LNCaP clone FGC (cell line): ENCODE measurements at regions not wholly inside any gene's neighbourhood (a gene's known extent, or its start where the extent isn't known, plus 50 kb on each side); places are given as distances from the start of the nearest gene placed in this dataset.
A peak's percentile ranks its signal among the peaks of the same experiment; 100 is the strongest.

Experiments
- DNase-seq: peaks from one replicate; pipeline ENCODE4 v3.0.0-alpha.2; 2011; ENCODE audit warnings: low read depth
- H3K4me3 ChIP-seq: 2 replicates; pipeline ENCODE4 v1.5.1; 2011; ENCODE audit warnings: mild to moderate bottlenecking, low read depth, low read length, control low read depth
- CTCF ChIP-seq: IDR thresholded peaks from 2 replicates; pipeline ENCODE4 v1.5.1; 2012; ENCODE audit warnings: mild to moderate bottlenecking; ENCODE audit not compliant: control insufficient read depth, insufficient read depth; ENCODE audit errors: extremely low read depth

- no peak for DNase-seq
- no peak overlapping the region for H3K4me3 ChIP-seq
Measured at GRCh38 chr2:2985020-2985419, 392.6 kb downstream of the EIPR1 start.

GRCh38 chr2:2981000-2981399, 396.6 kb downstream of the EIPR1 start:
- H3K4me3 ChIP-seq: no peak overlapping the region
- TF ChIP-seq CTCF: no peak
- no peak for DNase-seq

More at GRCh38 chr2:2985020-2985419, 392.6 kb downstream of the EIPR1 start:
- no peak for TF ChIP-seq CTCF

- no peak overlapping the region for H3K4me3 ChIP-seq
- no peak for TF ChIP-seq CTCF
- no peak for DNase-seq
Measured at GRCh38 chr2:2974982-2975381, 402.6 kb downstream of the EIPR1 start.

- TF ChIP-seq CTCF: no peak
- no peak for DNase-seq
- no peak overlapping the region for H3K4me3 ChIP-seq
Measured at GRCh38 chr2:2960441-2961133, 417.0 kb downstream of the EIPR1 start.

GRCh38 chr2:2950403-2950952, 427.1 kb downstream of the EIPR1 start:
- no peak for TF ChIP-seq CTCF
- DNase-seq: peak; percentile 75

DNA sequence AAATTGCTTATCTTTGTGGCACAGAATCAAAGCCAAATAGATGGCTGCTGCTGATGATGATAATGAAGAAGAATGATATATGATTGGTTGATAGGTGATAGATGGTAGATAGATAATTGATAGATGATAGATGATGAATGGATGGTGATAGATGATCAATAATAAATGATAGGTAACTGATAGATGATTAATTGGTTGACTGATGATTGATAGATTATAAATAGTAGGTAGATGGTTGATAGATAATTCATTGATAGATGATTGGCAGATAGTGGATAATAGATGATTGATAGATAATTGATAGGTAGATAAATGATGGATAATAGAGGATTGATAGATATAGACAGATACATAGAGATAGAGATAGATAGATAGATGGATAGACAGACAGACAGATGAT, 430.2 kb downstream of the EIPR1 start:
- TF ChIP-seq CTCF: no peak
- H3K4me3 ChIP-seq: no peak overlapping the region
- DNase-seq: no peak

More at GRCh38 chr2:2950403-2950952, 427.1 kb downstream of the EIPR1 start:
- H3K4me3 ChIP-seq: no peak overlapping the region

DNA sequence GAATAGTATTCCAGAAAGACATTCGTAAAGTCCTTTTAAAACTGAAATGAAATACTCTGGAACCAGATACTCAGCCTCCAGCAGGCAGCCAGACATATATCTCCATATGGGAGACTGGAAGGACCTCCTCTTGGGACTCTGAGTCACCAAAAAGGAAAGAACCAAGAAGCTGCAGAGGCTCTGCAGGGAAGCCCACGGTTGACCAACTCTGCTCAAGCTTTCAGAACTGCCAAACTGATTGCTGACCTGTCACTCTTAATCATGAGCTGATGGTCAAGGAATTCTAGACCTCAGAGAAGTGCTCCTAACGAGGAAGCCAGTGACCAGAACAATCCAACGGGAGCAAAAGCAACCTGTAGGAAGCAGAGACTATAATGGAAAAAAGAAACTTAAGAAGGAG, 434.7 kb downstream of the EIPR1 start:
- TF ChIP-seq CTCF: no peak
- H3K4me3 ChIP-seq: no peak overlapping the region
- no peak for DNase-seq
